HG03064 (cell line): ENCODE measurements at regions not wholly inside any gene's neighbourhood (a gene's known extent, or its start where the extent isn't known, plus 50 kb on each side); places are given as distances from the start of the nearest gene placed in this dataset.

Experiments used
- ATAC-seq: cut with Tn5 transposase; IDR thresholded peaks from one replicate; pipeline ENCODE4 v1.9.1; 2021; ENCODE audit warnings: low read depth; ENCODE audit not compliant: unreplicated experiment

DNA sequence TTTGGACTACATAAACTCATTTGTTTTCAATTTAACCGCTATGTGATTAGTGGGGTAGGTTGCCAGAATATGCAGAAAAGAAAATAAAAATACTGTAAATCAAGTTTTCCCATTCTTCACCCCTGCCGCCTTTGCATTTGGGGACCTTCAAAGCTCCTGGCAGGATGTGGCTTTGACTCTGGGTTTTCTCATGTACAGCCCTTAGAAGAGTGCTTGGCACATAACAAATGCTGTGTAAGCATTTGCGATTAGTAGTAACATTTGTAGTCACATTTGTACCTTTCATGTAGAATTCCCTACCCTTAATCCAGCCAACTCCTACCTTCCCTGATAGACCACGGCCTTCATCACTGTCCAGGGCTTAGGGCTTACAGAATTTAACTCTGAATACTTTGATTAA is 262.6 kb downstream of the MREG start:
- no peak for ATAC-seq

- no peak for ATAC-seq
Observed at GRCh38 chr2:215749092-215749957, 264.0 kb downstream of the MREG start.

GRCh38 chr2:215748446-215748845 is 264.9 kb downstream of the MREG start:
- ATAC-seq: no peak

GRCh38 chr2:215746887-215747615 is 266.3 kb downstream of the MREG start:
- ATAC-seq: no peak

DNA sequence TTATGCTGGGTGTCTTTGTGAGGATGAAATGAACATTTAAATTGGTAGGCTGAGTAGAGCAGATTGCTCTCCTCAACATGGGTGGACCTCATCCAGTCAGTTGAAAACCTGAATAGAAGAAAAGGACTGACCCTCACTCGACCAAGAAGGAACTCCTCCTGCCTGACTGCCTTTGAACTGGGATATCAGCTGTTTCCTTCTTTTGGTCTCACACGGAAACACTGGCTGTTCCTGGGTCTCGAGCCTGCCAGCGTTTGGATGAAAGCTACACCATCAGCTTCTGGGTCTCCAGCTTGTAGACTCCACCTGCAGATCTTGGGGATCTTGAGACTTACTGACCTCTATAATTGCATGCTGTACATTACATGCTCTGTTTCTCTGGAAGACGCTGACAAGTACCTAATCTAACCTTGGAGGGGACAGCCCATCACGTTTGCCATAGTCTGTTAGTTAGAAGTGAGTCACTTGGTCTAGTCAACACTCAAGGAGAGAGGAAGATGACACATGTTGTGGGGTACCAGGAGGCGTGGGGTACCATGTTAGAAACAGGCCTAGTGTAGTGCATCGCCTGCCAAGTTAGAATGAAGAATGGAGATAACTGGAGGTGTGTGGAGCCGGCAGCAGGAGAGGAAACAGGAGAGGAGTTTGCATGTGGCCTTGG is 267.0 kb downstream of the MREG start:
- no peak for ATAC-seq

- no peak for ATAC-seq
Observed at GRCh38 chr2:215745331-215745730, 268.0 kb downstream of the MREG start.

- ATAC-seq: no peak
Observed at GRCh38 chr2:215744514-215744913, 268.8 kb downstream of the MREG start.

GRCh38 chr2:215743066-215743465 is 270.3 kb downstream of the MREG start:
- no peak for ATAC-seq

- no peak for ATAC-seq
Observed at GRCh38 chr2:215742021-215742420, 271.3 kb downstream of the MREG start.

DNA sequence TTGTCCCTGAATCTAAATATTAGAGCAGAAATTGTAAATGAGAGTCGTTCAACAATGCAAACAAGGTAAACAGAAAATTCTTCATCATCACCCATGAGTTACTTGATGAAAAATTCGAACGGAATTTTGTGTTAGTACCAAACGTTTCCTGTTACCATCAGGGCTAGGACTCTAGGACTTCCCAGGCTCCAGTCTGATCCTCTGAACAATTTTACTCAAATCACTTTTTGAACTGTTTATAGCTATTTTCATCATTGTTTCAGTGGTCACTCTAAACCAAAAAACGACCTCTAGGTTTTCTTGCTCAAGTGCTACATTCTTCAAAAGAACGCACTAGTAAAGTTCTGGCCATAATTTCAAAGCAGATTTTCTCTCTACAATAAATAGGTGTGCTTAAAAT is 273.3 kb downstream of the MREG start:
- ATAC-seq: no peak

DNA sequence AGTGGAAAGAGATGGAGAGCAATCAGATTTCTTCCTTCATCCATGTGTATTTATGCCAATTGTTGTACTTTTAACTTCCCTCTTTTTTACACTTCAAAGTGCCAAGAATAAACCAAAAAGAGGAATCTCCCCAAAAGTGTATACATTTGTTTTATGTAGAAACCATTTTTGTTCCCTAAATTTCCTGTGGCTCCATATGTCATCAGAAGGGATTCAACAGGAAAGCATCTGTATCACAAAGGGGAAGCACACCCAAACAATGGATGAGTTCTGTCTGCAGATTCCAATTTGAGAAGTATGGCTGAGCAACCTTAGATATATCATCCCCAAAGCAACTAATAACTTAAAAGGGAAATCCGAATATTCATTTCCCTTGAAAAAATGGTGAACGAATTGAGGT is 275.0 kb downstream of the MREG start:
- ATAC-seq: no peak

DNA sequence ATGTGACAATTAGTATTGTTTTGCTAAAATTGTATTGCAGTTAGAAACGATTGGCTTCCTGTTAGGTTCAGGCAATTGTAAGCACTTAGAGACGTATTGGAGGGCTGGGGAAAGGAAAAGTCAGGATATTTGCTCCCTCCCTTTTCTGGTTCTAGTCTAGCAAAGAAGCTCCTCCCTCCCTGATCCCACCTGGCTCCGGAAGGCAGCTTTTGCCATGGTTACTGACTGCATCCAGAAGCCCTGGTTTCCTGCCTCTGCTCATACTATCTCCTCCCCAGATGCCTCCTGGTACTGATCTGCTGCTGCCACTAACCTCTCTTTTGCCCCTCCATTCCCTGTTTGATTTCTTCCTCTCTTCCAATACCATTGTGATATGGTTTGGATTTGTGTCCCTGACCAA is 275.9 kb downstream of the MREG start:
- no peak for ATAC-seq

DNA sequence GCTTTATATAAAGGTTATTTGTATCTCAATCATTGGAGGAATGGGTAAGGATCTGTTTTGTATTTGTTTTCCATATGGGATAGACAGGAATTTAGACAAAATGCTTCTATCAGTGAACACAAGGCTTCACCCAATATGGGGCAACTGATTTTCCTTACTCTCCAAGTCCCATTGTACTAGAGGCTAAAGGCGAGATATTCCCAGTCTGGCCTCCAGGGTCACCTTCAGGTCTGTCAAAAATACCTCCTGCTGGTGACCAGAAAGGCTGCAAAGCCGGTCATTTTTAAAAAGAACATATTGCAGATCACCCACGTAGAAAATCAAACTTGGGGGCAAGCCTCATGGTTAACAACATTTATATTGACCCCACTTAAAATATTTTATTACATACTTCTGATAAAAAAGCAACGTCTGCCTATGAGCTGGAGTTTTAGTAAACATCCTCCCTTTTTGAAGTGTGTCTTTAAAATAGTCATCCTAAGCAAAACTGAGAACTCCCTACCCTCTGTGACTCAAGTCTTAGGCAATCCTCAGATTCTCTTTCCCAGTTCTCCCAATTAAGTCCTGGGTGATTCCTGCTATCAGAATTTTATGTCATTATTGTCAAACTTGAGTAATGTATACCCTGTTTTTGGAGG is 276.6 kb downstream of the MREG start:
- ATAC-seq: no peak

DNA sequence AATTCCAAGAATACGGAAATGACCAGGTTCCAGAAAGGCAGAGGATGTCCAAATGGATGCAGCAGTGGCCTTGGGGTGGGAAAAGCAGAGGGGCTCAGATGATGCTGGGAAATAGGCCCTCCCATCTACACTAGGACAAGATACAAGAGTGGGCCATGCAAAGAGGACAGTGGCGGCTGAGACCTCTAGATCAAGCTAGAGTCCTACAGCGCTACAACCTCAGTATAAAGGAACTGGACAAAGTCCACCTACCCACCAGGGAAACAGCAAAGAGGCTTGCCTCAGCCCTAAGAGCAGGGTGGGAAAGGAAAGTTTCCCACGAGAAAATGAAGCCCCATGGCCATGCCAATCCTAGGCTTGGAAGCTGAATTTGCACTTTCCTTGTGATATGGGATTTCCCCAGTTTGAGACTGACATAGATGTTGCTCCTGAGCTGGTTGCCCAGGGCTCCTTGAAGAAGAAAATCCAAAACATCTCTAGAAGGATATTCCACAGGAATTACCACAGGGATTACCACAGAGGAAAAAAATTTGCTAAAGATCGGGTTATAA is 282.2 kb downstream of the MREG start:
- no peak for ATAC-seq

GRCh38 chr2:215729985-215730620 is 283.2 kb downstream of the MREG start:
- ATAC-seq: no peak

- ATAC-seq: peak; percentile 59
Observed at GRCh38 chr2:215728504-215729065, 284.8 kb downstream of the MREG start.

- no peak for ATAC-seq
Observed at GRCh38 chr2:215727507-215728503, 285.5 kb downstream of the MREG start.

GRCh38 chr2:215726070-215726469 is 287.3 kb downstream of the MREG start:
- no peak for ATAC-seq

GRCh38 chr2:215724146-215724545 is 288.3 kb upstream of the FN1 start:
- ATAC-seq: no peak
